Neural crest cell (in vitro differentiated cells): ENCODE measurements at regions not wholly inside any gene's neighbourhood (a gene's known extent, or its start where the extent isn't known, plus 50 kb on each side); places are given as distances from the start of the nearest gene placed in this dataset.
A peak's percentile ranks its signal among the peaks of the same experiment; 100 is the strongest.

Source experiments
- DNase-seq: peaks from one replicate; pipeline ENCODE4 v3.0.0; 2021; ENCODE audit warnings: low read depth, mixed read lengths, low spot score
- H3K27ac Mint-ChIP-seq: one replicate; pipeline ENCODE4 v1.8.0; 2021; ENCODE audit warnings: mild to moderate bottlenecking, mixed read lengths; ENCODE audit not compliant: unreplicated experiment
- H3K27me3 Mint-ChIP-seq: 2 replicates; pipeline ENCODE4 v1.8.0; 2021; ENCODE audit warnings: low read depth, mild to moderate bottlenecking, mixed read lengths
- H3K36me3 Mint-ChIP-seq: 2 replicates; pipeline ENCODE4 v1.8.0; 2021; ENCODE audit warnings: low read depth, mild to moderate bottlenecking, mixed read lengths
- H3K4me1 Mint-ChIP-seq: 2 replicates; pipeline ENCODE4 v1.8.0; 2021; ENCODE audit warnings: mixed read lengths
- H3K4me3 Mint-ChIP-seq: one replicate; pipeline ENCODE4 v1.8.0; 2021; ENCODE audit warnings: mild to moderate bottlenecking, mixed read lengths
- H3K9me3 Mint-ChIP-seq: 2 replicates; pipeline ENCODE4 v1.8.0; 2021; ENCODE audit warnings: mixed read lengths
- CTCF ChIP-seq: fragments of 200-600 bp; sonication (generic); conservative IDR thresholded peaks from 2 replicates; pipeline ENCODE4 v1.5.0; 2021; ENCODE audit warnings: antibody characterized with exemption, mild to moderate bottlenecking

- no peak overlapping the region for H3K4me3 Mint-ChIP-seq
- no peaks in the 10 kb centered on the region for H3K9me3 Mint-ChIP-seq
- H3K27me3 Mint-ChIP-seq, result no peaks in the 10 kb centered on the region
- H3K4me1 Mint-ChIP-seq, result no peaks in the 10 kb centered on the region
- no peak for DNase-seq
- no peak overlapping the region for H3K27ac Mint-ChIP-seq
- no peaks in the 10 kb centered on the region for H3K36me3 Mint-ChIP-seq
- no peak for TF ChIP-seq CTCF
Observed at GRCh38 chr12:107442326-107442987, 243.1 kb upstream of the PWP1 start.

GRCh38 chr12:107443320-107444090 lies 242.1 kb upstream of the PWP1 start:
- no peaks in the 10 kb centered on the region for H3K27me3 Mint-ChIP-seq
- H3K4me1 Mint-ChIP-seq, result no peaks in the 10 kb centered on the region
- no peak for TF ChIP-seq CTCF
- peak overlapping the region; percentile 63 for H3K27ac Mint-ChIP-seq
- H3K4me3 Mint-ChIP-seq, result no peak overlapping the region
- no peaks in the 10 kb centered on the region for H3K9me3 Mint-ChIP-seq
- no peak for DNase-seq
- no peaks in the 10 kb centered on the region for H3K36me3 Mint-ChIP-seq

GRCh38 chr12:107444771-107445170 lies 240.8 kb upstream of the PWP1 start:
- no peaks in the 10 kb centered on the region for H3K9me3 Mint-ChIP-seq
- H3K27ac Mint-ChIP-seq, result peak overlapping the region; percentile 79
- H3K27me3 Mint-ChIP-seq, result peaks cover 6% of the 10 kb centered on the region
- H3K4me1 Mint-ChIP-seq, result no peaks in the 10 kb centered on the region
- TF ChIP-seq CTCF, result no peak
- H3K4me3 Mint-ChIP-seq, result no peak overlapping the region
- H3K36me3 Mint-ChIP-seq, result no peaks in the 10 kb centered on the region
- DNase-seq, result no peak

GRCh38 chr12:107446476-107446875 lies 239.1 kb upstream of the PWP1 start:
- Mint-ChIP-seq H3K27ac (no peak overlapping the region), H3K9me3 (no peaks in the 10 kb centered on the region), H3K4me3 (no peak overlapping the region), H3K36me3 (no peaks in the 10 kb centered on the region), H3K27me3 (peaks cover 22% of the 10 kb centered on the region), H3K4me1 (no peaks in the 10 kb centered on the region)
- DNase-seq, result no peak
- no peak for TF ChIP-seq CTCF

GRCh38 chr12:107447336-107447735 lies 238.3 kb upstream of the PWP1 start:
- H3K27ac Mint-ChIP-seq, result no peak overlapping the region
- no peaks in the 10 kb centered on the region for H3K9me3 Mint-ChIP-seq
- peaks cover 25% of the 10 kb centered on the region for H3K27me3 Mint-ChIP-seq
- TF ChIP-seq CTCF, result no peak
- H3K4me1 Mint-ChIP-seq, result no peaks in the 10 kb centered on the region
- H3K36me3 Mint-ChIP-seq, result no peaks in the 10 kb centered on the region
- no peak for DNase-seq
- H3K4me3 Mint-ChIP-seq, result no peak overlapping the region
